Astrocyte of the spinal cord (primary cell): ENCODE measurements at regions not wholly inside any gene's neighbourhood (a gene's known extent, or its start where the extent isn't known, plus 50 kb on each side); places are given as distances from the start of the nearest gene placed in this dataset.
A peak's percentile ranks its signal among the peaks of the same experiment; 100 is the strongest.

Source experiments
- DNase-seq: peaks from one replicate; pipeline ENCODE4 v3.0.0; 2011; ENCODE audit warnings: low read depth, low spot score
- H3K4me3 ChIP-seq: 2 replicates; pipeline ENCODE4 v1.5.1; 2011; ENCODE audit warnings: low read depth, mild to moderate bottlenecking, low read length, moderate library complexity
- in situ Hi-C: cut with HindIII; loops from 2 replicates; pipeline ENCODE4 v1.10.0; 2017; ENCODE audit warnings: low sequenced_read_pairs
- TF ChIP-seq, protein P1 (sequence below): IDR thresholded peaks from 2 replicates; pipeline ENCODE4 v1.5.1; 2012; ENCODE audit warnings: low read depth, mild to moderate bottlenecking, low read length, inconsistent platforms

DNA sequence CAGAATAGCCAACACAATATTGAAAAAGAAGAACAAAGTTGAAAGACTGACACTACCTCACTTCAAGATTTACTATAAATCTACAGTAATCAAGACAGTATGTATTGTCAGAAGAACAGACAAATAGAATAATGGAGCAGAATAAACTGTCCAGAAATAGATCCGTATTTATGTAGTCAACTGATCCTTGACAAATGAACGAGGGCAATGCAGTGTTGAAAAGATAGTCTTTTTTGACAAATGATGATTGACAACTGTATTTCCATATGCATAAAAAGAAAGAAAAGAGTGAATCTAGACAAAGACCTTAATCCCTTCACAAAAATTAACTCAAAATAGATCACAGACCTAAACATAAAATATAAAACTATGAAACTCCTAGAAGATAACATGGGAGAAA lies 767.1 kb downstream of the KCNA4 start:
- TF ChIP-seq, protein P1, sequence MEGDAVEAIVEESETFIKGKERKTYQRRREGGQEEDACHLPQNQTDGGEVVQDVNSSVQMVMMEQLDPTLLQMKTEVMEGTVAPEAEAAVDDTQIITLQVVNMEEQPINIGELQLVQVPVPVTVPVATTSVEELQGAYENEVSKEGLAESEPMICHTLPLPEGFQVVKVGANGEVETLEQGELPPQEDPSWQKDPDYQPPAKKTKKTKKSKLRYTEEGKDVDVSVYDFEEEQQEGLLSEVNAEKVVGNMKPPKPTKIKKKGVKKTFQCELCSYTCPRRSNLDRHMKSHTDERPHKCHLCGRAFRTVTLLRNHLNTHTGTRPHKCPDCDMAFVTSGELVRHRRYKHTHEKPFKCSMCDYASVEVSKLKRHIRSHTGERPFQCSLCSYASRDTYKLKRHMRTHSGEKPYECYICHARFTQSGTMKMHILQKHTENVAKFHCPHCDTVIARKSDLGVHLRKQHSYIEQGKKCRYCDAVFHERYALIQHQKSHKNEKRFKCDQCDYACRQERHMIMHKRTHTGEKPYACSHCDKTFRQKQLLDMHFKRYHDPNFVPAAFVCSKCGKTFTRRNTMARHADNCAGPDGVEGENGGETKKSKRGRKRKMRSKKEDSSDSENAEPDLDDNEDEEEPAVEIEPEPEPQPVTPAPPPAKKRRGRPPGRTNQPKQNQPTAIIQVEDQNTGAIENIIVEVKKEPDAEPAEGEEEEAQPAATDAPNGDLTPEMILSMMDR: no peak
- in situ Hi-C loops: no loop called here
- H3K4me3 ChIP-seq: no peak overlapping the region
- DNase-seq: no peak

DNA sequence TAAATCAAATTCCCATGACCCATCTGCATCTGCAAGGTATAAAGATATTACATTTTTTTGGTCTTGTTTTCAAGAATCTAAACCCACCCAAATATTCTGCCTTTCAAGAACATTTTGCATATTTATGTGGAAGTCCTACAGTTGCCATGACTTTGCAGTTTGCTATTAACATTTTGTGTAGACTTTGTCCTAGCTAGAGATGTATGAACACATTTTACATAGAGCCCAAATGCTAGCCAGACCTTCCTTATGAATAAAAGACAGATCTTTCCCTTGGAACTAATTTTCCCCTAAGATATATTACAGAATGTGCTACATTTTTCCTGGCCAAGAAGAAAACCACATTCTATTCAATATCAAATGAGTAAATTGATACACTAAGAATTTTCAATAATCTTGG lies 772.5 kb downstream of the KCNA4 start:
- DNase-seq: no peak
- TF ChIP-seq, protein P1: no peak
- no peak overlapping the region for H3K4me3 ChIP-seq
- in situ Hi-C loops: no loop called here

DNA sequence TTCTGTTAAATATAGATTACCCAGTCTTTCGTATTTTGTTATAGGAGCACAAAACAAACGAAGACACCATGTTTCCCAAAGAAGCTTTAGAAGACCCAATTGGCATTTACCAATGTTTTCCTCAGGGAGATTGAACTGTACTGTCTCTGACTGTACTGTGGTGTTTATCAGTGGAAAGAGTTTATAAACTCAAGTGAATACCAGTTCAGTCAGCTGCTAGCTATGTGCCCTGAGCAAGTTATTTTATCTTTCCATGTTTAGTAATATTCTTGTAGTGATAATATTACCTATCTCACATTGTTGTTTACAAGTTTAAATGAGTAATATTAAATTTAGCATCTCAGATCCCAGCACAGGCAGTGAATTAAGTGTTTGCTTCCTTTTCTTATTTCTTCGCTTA lies 773.2 kb downstream of the KCNA4 start:
- TF ChIP-seq, protein P1: no peak
- DNase-seq: no peak
- H3K4me3 ChIP-seq: no peak overlapping the region
- in situ Hi-C loops: no loop called here

DNA sequence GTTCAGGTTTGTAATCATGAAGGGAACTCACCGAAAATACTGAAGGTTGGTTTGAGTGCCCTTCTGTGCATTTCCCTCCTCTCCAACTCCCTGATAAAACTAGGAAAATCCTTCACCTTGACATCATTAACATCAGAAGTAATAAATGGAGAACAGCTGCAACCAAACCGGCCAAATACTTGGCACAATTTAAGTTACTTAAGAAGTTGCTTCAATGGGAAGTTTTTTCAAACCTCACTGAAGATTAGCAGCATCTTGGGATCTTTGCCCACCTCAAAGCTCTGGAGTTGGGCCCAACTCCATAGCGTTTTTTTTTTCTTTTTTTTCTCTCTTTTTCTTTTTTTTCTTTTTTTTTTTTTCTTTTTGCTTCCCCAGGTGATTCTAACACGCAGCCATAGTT lies 784.8 kb downstream of the KCNA4 start:
- in situ Hi-C loops: no loop called here
- DNase-seq: peak; percentile 53
- TF ChIP-seq, protein P1: no peak
- H3K4me3 ChIP-seq: no peak overlapping the region

DNA sequence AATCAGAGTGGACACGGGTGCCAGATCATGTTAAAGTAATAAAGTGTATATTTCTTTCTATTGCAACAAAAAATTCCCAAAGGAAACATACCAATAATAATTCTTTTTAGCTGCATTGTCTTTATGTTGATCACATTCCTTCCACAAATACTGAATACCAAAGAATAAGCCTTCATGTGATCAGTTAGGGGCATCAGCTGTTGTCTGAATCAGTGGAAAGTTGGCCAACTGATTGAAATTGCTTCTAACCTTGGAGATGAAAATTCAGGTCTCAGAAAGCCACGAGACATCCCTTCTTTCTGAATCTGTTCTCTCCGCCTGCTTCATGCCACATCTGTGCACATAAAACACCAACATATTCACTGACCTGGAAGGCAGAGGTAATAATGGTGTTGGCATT lies 785.2 kb downstream of the KCNA4 start:
- no peak overlapping the region for H3K4me3 ChIP-seq
- TF ChIP-seq, protein P1: no peak
- no peak for DNase-seq
- in situ Hi-C loops: no loop called here

DNA sequence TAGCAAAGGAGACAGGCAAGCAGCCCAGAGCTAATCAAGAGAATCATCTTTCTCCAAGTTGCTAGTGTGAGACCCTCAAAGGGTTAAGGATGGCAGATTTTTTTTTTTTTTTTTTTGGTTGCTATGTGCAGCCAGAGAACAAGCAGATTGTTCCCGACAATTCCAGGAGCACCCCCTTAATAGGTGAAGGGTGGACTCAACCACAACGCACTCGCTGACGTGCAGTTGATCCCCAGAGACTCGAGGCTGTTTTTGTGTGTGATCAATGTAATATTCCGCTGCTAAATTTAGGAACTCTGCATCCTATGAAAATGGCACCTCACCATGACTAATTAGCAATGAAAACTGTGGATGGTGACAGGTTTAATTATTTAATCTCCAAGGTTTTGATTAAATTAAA lies 789.0 kb downstream of the KCNA4 start:
- DNase-seq: no peak

More for the DNA sequence above, 789.0 kb downstream of the KCNA4 start:
- TF ChIP-seq, protein P1: no peak
- in situ Hi-C loops: no loop called here
- no peak overlapping the region for H3K4me3 ChIP-seq
